ENCODE measurements at regions not wholly inside any gene's neighbourhood (a gene's known extent, or its start where the extent isn't known, plus 50 kb on each side); places are given as distances from the start of the nearest gene placed in this dataset.

DNA sequence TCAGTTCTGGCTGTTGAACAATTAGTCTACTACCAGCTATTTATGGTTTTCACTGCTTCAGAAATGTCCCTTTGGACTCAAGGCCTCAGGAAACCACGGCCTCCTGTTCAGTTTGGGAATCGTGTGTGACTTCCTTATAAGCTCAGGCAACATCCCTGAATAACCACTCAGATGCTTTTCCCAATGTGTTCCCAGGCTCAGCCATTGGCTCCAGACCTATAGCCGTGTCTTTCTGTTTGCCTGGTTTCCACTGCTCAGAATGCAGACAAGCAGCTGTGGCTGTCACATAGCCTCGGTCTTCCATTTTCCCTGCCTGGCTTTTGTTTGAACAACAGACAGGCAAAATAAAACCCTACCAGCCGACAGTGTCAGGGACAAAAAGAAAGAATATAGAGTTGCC lies 63.2 kb upstream of the ATP2B2 start:
- TF ChIP-seq, protein P1, sequence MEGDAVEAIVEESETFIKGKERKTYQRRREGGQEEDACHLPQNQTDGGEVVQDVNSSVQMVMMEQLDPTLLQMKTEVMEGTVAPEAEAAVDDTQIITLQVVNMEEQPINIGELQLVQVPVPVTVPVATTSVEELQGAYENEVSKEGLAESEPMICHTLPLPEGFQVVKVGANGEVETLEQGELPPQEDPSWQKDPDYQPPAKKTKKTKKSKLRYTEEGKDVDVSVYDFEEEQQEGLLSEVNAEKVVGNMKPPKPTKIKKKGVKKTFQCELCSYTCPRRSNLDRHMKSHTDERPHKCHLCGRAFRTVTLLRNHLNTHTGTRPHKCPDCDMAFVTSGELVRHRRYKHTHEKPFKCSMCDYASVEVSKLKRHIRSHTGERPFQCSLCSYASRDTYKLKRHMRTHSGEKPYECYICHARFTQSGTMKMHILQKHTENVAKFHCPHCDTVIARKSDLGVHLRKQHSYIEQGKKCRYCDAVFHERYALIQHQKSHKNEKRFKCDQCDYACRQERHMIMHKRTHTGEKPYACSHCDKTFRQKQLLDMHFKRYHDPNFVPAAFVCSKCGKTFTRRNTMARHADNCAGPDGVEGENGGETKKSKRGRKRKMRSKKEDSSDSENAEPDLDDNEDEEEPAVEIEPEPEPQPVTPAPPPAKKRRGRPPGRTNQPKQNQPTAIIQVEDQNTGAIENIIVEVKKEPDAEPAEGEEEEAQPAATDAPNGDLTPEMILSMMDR (conservative IDR thresholded peaks at IDR 0.05; ENCODE audit: low read depth in 2 of 2) = no peak
- TF ChIP-seq POLR2AphosphoS5 (IDR thresholded peaks at IDR 0.05; ENCODE audit: low read depth) = no peak
- no peak for TF ChIP-seq CREB1 (CRISPR knock-in tag; IDR thresholded peaks at IDR 0.05; ENCODE audit: low read depth)
- TF ChIP-seq JUNB (IDR thresholded peaks at IDR 0.05; ENCODE audit: unreplicated experiment) = no peak
